ENCODE measurements at regions not wholly inside any gene's neighbourhood (a gene's known extent, or its start where the extent isn't known, plus 50 kb on each side); places are given as distances from the start of the nearest gene placed in this dataset.

GRCh38 chr15:69730281-69731080, 277.9 kb downstream of the RPLP1 start:
- H3K27ac ChIP-seq (ENCODE audit: low read length) = no peak overlapping the region
- no peak overlapping the region for H2AFZ ChIP-seq (ENCODE audit: low read length)
- no peak overlapping the region for H3K4me3 ChIP-seq (ENCODE audit: low read length)
- no peak for DNase-seq
- no peak overlapping the region for H3K4me2 ChIP-seq (ENCODE audit: low read depth, low read length, poor library complexity, severe bottlenecking)
- no peaks in the 10 kb centered on the region; the same call in 1 of the 2 replicates for H4K20me1 ChIP-seq (ENCODE audit: insufficient read depth, low read depth, low read length)
- H3K9ac ChIP-seq (ENCODE audit: low read length) = no peak overlapping the region
- no peaks in the 10 kb centered on the region for H3K9me3 ChIP-seq (ENCODE audit: low read length)
- no peaks in the 10 kb centered on the region for H3K9me2 ChIP-seq (replicated peaks; ENCODE audit: insufficient read depth, low read length)
- H3K4me1 ChIP-seq (ENCODE audit: low read length) = peaks cover 18% of the 10 kb centered on the region
- no peaks in the 10 kb centered on the region for H3K36me3 ChIP-seq (ENCODE audit: insufficient read depth, low read length)
- no peaks in the 10 kb centered on the region for H3K79me2 ChIP-seq (ENCODE audit: low read length)
- H3K27me3 ChIP-seq (ENCODE audit: low read length) = no peaks in the 10 kb centered on the region

GRCh38 chr15:69731081-69731330, 278.4 kb downstream of the RPLP1 start:
- no peak for DNase-seq
- no peak overlapping the region for H3K4me2 ChIP-seq (ENCODE audit: low read depth, low read length, poor library complexity, severe bottlenecking)

GRCh38 chr15:69731581-69731980, 279.0 kb downstream of the RPLP1 start:
- Histone ChIP-seq H3K9me3 (ENCODE audit: low read length) (no peaks in the 10 kb centered on the region), H3K36me3 (ENCODE audit: insufficient read depth, low read length) (no peaks in the 10 kb centered on the region), H3K4me3 (ENCODE audit: low read length) (no peak overlapping the region), H3K9me2 (replicated peaks; ENCODE audit: insufficient read depth, low read length) (no peaks in the 10 kb centered on the region), H3K27me3 (ENCODE audit: low read length) (no peaks in the 10 kb centered on the region), H2AFZ (ENCODE audit: low read length) (no peak overlapping the region), H3K9ac (ENCODE audit: low read length) (no peak overlapping the region), H3K27ac (ENCODE audit: low read length) (no peak overlapping the region), H3K4me1 (ENCODE audit: low read length) (peaks cover 10% of the 10 kb centered on the region), H3K79me2 (ENCODE audit: low read length) (no peaks in the 10 kb centered on the region), H4K20me1 (ENCODE audit: insufficient read depth, low read depth, low read length) (no peaks in the 10 kb centered on the region; the same call in 1 of the 2 replicates), H3K4me2 (ENCODE audit: low read depth, low read length, poor library complexity, severe bottlenecking) (no peak overlapping the region)
- DNase-seq = no peak

More at GRCh38 chr15:69731081-69731330, 278.4 kb downstream of the RPLP1 start:
- no peak overlapping the region for H3K27ac ChIP-seq (ENCODE audit: low read length)
- H4K20me1 ChIP-seq (ENCODE audit: insufficient read depth, low read depth, low read length) = no peaks in the 10 kb centered on the region; the same call in 1 of the 2 replicates
- no peak overlapping the region for H3K9ac ChIP-seq (ENCODE audit: low read length)
- no peaks in the 10 kb centered on the region for H3K9me3 ChIP-seq (ENCODE audit: low read length)
- H3K4me3 ChIP-seq (ENCODE audit: low read length) = no peak overlapping the region
- no peaks in the 10 kb centered on the region for H3K9me2 ChIP-seq (replicated peaks; ENCODE audit: insufficient read depth, low read length)
- peaks cover 16% of the 10 kb centered on the region for H3K4me1 ChIP-seq (ENCODE audit: low read length)
- no peaks in the 10 kb centered on the region for H3K36me3 ChIP-seq (ENCODE audit: insufficient read depth, low read length)
- H2AFZ ChIP-seq (ENCODE audit: low read length) = no peak overlapping the region
- H3K27me3 ChIP-seq (ENCODE audit: low read length) = no peaks in the 10 kb centered on the region
- no peaks in the 10 kb centered on the region for H3K79me2 ChIP-seq (ENCODE audit: low read length)

DNA sequence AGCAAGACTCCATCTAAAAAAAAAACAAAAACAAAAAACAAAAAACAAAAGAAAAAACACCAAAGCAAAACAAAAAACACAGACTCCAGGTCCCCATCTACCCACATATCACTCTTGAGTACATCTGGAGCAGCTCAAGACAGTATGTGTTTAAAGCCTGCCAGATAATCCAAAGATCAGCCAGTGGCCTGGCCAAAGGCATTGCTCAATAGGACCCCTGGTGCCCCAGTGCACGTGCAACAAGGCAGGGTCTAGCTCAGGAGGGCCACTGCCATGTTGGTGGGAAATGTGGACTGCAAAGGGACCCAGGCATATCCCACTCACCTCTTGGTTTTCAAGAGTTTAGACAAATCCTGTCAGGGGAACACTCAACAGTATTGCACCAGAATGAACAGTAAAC, 279.5 kb downstream of the RPLP1 start:
- Histone ChIP-seq H3K4me1 (ENCODE audit: low read length) (peaks cover 4% of the 10 kb centered on the region; the same call in 1 of the 2 replicates), H3K9me2 (replicated peaks; ENCODE audit: insufficient read depth, low read length) (no peaks in the 10 kb centered on the region), H2AFZ (ENCODE audit: low read length) (no peak overlapping the region), H3K27ac (ENCODE audit: low read length) (no peak overlapping the region), H3K27me3 (ENCODE audit: low read length) (no peaks in the 10 kb centered on the region), H3K9ac (ENCODE audit: low read length) (no peak overlapping the region), H3K36me3 (ENCODE audit: insufficient read depth, low read length) (no peaks in the 10 kb centered on the region), H3K4me3 (ENCODE audit: low read length) (no peak overlapping the region), H3K9me3 (ENCODE audit: low read length) (no peaks in the 10 kb centered on the region), H3K4me2 (ENCODE audit: low read depth, low read length, poor library complexity, severe bottlenecking) (no peak overlapping the region), H3K79me2 (ENCODE audit: low read length) (no peaks in the 10 kb centered on the region), H4K20me1 (ENCODE audit: insufficient read depth, low read depth, low read length) (no peaks in the 10 kb centered on the region; the same call in 1 of the 2 replicates)
- no peak for DNase-seq

- H3K9me2 ChIP-seq (replicated peaks; ENCODE audit: insufficient read depth, low read length) = no peaks in the 10 kb centered on the region
- H3K4me3 ChIP-seq (ENCODE audit: low read length) = no peak overlapping the region
- H3K36me3 ChIP-seq (ENCODE audit: insufficient read depth, low read length) = no peaks in the 10 kb centered on the region
- H3K9ac ChIP-seq (ENCODE audit: low read length) = no peak overlapping the region
- H3K27ac ChIP-seq (ENCODE audit: low read length) = no peak overlapping the region
- H4K20me1 ChIP-seq (ENCODE audit: insufficient read depth, low read depth, low read length) = no peaks in the 10 kb centered on the region; the same call in 1 of the 2 replicates
- H3K27me3 ChIP-seq (ENCODE audit: low read length) = no peaks in the 10 kb centered on the region
- no peaks in the 10 kb centered on the region for H3K9me3 ChIP-seq (ENCODE audit: low read length)
- no peaks in the 10 kb centered on the region for H3K79me2 ChIP-seq (ENCODE audit: low read length)
- no peak for DNase-seq
- no peak overlapping the region for H3K4me2 ChIP-seq (ENCODE audit: low read depth, low read length, poor library complexity, severe bottlenecking)
- H3K4me1 ChIP-seq (ENCODE audit: low read length) = peaks cover 4% of the 10 kb centered on the region; the same call in 1 of the 2 replicates
- no peak overlapping the region for H2AFZ ChIP-seq (ENCODE audit: low read length)
These were observed 282.1 kb downstream of the RPLP1 start for GRCh38 chr15:69734699-69735098.

- DNase-seq = no peak
- Histone ChIP-seq H3K9ac (ENCODE audit: low read length) (no peak overlapping the region), H3K4me3 (ENCODE audit: low read length) (no peak overlapping the region), H3K4me2 (ENCODE audit: low read depth, low read length, poor library complexity, severe bottlenecking) (no peak overlapping the region), H3K9me3 (ENCODE audit: low read length) (no peaks in the 10 kb centered on the region), H3K4me1 (ENCODE audit: low read length) (peaks cover 4% of the 10 kb centered on the region; the same call in 1 of the 2 replicates), H3K36me3 (ENCODE audit: insufficient read depth, low read length) (no peaks in the 10 kb centered on the region), H3K9me2 (replicated peaks; ENCODE audit: insufficient read depth, low read length) (no peaks in the 10 kb centered on the region), H3K27me3 (ENCODE audit: low read length) (no peaks in the 10 kb centered on the region), H2AFZ (ENCODE audit: low read length) (no peak overlapping the region), H3K79me2 (ENCODE audit: low read length) (no peaks in the 10 kb centered on the region), H4K20me1 (ENCODE audit: insufficient read depth, low read depth, low read length) (no peaks in the 10 kb centered on the region; the same call in 1 of the 2 replicates), H3K27ac (ENCODE audit: low read length) (no peak overlapping the region)
These were observed 282.5 kb downstream of the RPLP1 start for GRCh38 chr15:69735121-69735520.

GRCh38 chr15:69736161-69736560, 283.5 kb downstream of the RPLP1 start:
- no peak overlapping the region for H3K27ac ChIP-seq (ENCODE audit: low read length)

GRCh38 chr15:69737916-69738315, 285.3 kb downstream of the RPLP1 start:
- no peak for DNase-seq
- Histone ChIP-seq H3K4me3 (ENCODE audit: low read length) (no peak overlapping the region), H3K4me1 (ENCODE audit: low read length) (no peaks in the 10 kb centered on the region), H3K36me3 (ENCODE audit: insufficient read depth, low read length) (no peaks in the 10 kb centered on the region), H3K4me2 (ENCODE audit: low read depth, low read length, poor library complexity, severe bottlenecking) (no peak overlapping the region), H3K9me3 (ENCODE audit: low read length) (peaks cover 4% of the 10 kb centered on the region), H3K27ac (ENCODE audit: low read length) (no peak overlapping the region), H4K20me1 (ENCODE audit: insufficient read depth, low read depth, low read length) (no peaks in the 10 kb centered on the region; the same call in 1 of the 2 replicates), H3K9me2 (replicated peaks; ENCODE audit: insufficient read depth, low read length) (no peaks in the 10 kb centered on the region), H3K79me2 (ENCODE audit: low read length) (no peaks in the 10 kb centered on the region), H3K27me3 (ENCODE audit: low read length) (no peaks in the 10 kb centered on the region), H2AFZ (ENCODE audit: low read length) (no peak overlapping the region), H3K9ac (ENCODE audit: low read length) (no peak overlapping the region)

More at GRCh38 chr15:69736161-69736560, 283.5 kb downstream of the RPLP1 start:
- Histone ChIP-seq H3K4me1 (ENCODE audit: low read length) (no peaks in the 10 kb centered on the region), H3K27me3 (ENCODE audit: low read length) (no peaks in the 10 kb centered on the region), H3K9me2 (replicated peaks; ENCODE audit: insufficient read depth, low read length) (no peaks in the 10 kb centered on the region), H3K9me3 (ENCODE audit: low read length) (peaks cover 4% of the 10 kb centered on the region), H4K20me1 (ENCODE audit: insufficient read depth, low read depth, low read length) (no peaks in the 10 kb centered on the region; the same call in 1 of the 2 replicates), H2AFZ (ENCODE audit: low read length) (no peak overlapping the region), H3K79me2 (ENCODE audit: low read length) (no peaks in the 10 kb centered on the region), H3K4me2 (ENCODE audit: low read depth, low read length, poor library complexity, severe bottlenecking) (no peak overlapping the region), H3K36me3 (ENCODE audit: insufficient read depth, low read length) (no peaks in the 10 kb centered on the region), H3K9ac (ENCODE audit: low read length) (no peak overlapping the region), H3K4me3 (ENCODE audit: low read length) (no peak overlapping the region)
- no peak for DNase-seq

All from Karpas-422 (cell line).